NCI-H2081 (cell line): ENCODE measurements at regions not wholly inside any gene's neighbourhood (a gene's known extent, or its start where the extent isn't known, plus 50 kb on each side); places are given as distances from the start of the nearest gene placed in this dataset.
A peak's percentile ranks its signal among the peaks of the same experiment; 100 is the strongest.
"Not testable (repeated sequence)": the region's sequence is repeated elsewhere in the genome, so short reads cannot be mapped to it uniquely, and the experiment has no call there.

ENCODE experiments used
- DNase-seq, 2 experiments: peaks; one replicate each; lab custom pipeline; 2025; lab: John Stamatoyannopoulos, UW

DNA sequence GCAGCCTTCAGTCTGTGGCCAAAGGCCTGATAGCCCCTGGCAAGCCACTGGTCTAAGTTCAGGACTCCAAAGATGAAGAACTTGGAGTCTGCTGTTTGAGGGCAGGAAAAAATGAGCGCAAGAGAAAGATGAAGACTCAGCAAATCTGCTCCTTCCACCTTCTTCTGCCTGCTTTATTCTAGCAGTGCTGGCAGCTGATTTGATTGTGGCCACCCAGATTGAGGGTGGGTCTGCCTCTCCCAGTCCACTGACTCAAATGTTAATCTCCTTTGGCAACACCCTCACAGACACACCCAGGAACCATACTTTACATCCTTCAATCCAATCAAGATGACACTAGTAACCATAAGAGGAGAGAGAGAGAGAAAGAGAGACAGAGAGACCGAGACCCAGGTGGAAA lies 127.6 kb downstream of the UTP18 start:
- no peak for DNase-seq

DNA sequence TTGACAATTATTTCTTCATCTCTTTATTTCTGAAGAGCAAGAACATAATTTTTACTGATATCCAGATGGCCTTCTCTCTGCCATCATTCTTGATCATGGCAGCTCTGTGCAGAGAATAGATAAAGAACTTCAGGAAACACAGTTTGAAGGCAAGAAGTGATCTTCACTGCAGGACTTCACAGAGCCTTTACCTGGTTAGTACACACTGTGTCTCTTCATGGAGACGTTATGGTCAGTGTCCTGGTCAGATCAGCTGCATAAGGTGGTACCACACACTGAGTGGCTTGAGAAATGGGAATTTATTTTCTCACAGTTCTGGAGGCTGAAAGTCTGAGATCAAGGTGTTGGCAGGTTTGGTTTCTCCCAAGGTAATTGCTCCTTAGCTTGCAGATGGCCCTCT lies 129.5 kb downstream of the UTP18 start:
- DNase-seq: no peak

DNA sequence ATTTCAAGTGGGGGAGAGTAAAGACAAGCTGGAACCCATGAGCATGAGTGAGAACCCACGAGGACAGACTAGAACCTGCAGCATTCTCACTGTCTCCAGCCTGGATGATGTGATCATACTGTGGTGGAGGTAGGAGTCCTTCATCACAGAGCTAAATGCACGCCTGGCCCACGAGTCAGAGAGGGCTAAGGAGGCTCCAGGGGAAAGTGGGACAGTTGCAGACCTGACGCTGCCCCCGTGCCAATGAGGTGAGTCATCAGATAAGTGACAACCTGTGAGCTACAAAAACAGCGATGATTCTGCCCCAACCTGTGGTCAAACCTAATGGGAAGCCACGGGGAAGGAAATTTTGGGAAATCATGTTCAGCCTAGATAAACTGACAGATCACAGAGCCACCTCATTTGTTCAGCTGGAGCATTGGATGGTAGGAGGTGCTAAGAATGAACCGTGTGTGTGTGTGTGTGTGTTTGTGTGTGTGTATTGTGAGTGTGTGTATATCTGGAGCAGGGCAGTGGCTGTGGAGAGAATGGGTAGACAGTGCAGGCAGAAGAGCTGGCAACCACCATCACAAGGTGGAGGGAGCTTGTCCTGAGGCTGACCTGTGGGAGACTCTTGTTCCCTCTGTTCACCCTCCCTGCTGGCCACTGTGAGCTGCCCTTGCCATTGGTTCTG lies 131.8 kb downstream of the UTP18 start:
- no peak for DNase-seq

DNA sequence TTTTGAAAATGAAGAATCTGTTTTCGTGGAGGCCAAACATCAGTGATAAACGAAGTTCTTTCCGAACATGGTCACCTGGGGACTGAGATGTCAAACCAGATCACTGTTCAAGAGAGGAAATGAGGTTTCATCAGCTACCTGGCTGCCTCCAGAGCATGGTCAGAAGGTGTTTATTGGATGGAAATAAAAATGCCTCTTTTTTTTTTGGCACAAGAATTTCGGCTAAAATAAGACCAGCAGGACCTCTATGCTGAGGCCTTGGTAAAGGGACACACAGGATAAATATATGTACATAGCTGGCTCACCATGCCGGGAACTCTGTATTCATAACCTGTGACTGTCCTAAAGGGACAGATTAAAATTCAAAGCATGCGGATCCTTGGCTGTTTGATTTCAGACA lies 135.3 kb downstream of the UTP18 start:
- DNase-seq: no peak

DNA sequence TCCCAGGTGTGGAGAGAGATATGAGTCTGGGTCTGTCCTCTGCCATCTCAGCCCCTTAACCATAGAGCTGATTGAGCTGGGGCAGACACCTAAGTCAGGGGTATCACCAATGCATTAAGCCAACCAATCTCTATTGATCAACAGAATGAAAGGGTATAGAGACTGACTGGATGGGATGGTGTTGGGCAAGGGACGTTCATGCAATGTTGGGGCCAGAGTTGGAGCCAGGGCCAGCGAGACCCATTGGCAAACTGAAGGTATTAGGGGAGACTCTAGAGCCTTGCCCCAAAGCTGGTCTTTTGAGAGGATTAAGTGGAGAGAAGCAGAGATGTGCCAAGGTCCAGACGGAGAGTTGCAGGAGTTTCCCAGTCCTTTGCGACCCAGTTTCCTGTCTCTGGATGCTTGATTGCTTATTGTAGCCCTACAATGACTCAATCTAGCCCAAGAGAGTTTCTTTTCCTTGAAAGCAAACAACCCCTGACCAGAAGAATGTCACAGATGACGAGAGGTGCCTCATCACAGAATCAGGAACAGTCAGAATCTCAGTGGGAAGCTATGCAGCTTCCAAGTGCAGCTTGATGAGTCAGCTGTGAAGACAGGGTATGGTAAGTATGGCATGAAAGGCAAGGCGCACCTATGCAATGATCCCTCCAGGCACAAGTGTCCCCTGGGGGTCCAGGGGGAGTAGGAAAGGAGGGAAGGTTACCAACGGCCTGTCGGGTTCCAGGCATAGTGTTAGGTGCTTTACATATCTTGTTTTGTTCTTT lies 137.2 kb downstream of the UTP18 start:
- no peak for DNase-seq

DNA sequence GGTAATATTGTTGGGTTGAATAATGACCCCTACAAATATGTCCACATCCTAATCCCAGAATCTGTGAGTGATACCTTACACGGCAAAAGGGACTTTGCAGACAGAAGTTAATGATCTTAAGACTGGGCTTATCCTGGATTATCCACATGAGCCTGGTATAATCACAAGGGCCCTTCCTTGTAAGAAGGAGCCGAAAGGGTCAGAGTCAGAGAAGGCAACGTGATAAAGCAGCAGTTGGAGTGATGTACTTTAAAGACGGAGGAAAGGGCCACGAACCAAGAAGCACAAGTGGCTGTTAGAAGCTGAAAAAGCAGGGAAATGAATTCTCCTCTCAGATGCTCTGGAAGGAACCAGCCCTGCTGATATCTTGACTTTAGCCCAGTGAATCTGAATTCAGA lies 137.8 kb downstream of the UTP18 start:
- DNase-seq: no peak

DNA sequence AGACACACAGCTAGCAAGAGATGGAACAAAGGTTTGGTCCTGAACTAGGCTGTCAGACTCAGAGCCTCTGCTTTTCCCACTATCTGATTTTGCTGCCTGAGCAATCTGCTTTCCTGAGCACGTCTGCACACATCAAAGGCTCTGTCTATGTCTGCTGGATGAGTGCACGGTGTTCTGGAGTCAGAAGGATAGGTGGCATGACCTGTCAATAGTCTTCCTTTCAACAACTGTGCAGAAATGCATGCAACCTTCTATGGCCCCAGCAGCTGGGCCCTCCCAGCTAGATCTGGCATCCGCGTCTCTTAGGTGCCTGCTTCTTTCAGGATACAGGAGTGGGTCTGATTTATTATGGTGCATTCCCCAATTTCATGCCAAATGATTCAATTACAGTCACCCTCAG lies 138.3 kb downstream of the UTP18 start:
- no peak for DNase-seq

DNA sequence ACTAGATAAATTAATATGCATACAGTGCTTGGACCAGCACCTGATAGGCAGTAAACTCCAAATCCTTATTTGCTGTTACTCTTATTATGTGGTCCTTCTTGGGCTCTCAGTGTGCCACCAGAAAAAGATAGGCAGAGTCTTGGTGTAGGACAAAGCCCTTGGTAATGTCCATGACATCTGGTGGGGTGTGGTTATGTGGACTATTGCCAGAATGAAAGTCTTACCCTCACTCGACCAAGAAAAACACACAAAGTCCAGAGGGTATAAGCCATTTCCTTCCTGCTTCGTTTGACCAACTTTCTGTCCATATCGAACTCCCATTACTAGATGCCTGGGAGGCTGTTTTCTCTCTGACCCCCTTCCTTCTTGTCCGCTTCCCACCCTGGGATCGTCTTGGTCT lies 140.9 kb downstream of the UTP18 start:
- no peak for DNase-seq

DNA sequence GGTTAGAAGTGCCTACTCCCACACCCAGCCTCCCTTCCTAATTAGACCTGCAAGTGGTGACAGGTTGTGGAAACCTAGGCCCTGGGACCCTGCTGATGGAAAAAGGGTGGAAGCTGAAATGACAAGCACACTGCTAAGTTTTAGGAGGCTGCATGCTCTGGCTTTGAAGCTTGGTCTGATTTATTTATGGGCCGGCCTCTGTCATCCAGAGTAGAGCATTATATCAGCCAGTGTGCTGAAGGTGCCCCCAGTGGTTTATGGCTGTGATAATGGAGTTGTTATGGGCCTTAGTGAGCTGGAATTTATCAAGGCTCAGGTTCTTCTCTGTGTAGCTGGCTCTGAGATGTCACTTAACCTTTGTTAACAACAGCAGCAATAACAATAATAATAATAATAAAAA lies 142.6 kb downstream of the UTP18 start:
- no peak for DNase-seq

DNA sequence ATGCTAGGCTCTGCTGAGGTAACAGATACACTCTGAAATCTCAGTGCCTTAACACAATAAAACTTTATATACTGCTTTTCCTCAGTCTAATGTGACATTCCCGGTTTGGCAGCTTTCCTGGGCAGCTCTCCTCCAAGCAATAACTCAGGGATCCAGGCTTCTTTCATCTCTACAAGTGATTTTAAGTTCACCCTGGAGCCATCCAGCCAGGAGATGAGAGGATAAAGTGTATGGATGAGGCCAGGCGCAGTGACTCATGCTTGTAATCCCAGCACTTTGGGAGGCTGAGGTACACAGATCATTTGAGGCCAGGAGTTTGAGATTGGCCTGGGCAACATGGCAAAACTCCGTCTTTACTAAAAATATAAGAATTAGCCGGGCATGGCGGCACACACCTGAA lies 147.2 kb downstream of the UTP18 start:
- no peak for DNase-seq

DNA sequence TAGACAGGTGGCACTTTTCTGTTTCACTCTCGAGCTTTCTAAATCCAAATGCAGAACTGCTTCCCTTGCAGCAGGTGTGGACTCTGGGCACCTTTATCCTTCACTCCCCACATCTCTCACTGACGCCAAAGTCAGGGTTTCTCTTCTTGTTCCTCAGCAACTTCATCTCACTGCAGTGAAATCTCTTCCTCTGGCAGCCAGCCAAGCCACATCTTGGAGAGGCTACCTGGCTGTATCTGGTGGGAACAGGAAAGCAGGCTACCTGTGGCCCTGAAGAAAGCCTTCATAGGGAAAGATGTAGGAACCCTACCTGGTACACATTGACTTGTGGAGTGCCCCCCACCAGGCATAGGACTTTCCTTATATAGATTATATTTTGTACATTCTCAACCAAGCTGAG lies 159.1 kb downstream of the UTP18 start:
- DNase-seq: no peak

DNA sequence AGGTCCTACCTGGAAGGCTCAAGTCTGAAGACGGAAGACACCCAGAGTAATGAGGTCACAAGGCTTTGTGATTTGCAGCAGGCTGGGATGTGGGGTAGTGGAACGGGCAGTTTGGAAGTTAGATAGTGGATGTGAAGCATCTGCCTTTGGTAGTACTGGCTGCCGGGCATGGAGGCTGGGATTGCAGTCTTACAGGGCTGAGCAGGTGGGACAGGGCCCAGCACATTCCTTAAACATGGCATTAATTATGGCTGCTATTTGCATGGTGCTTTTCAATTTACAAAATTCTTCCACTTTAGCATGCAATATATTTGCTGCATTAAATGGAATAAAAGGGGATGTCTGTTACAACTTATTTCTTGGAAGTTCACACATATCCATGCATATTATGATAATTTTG lies 161.2 kb downstream of the UTP18 start:
- DNase-seq: no peak

DNA sequence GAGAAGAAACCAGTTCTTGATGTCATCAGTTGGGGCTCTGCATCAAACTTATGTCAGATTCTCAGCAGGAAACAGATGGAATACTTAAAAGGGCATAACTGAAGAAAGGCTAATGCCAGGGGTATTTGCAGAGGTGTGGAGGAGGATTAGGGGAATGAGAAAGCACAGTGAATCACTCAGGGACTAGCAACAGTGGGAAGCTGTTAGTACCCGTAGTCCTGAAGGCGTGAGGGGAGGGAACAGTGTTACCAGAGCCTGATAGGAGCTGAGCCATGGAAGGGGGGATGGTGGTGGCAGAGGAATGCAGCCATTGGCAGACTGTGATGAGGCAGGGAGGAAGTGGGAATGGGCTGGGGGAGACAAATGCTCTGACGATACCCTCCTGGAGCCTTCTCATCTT lies 162.3 kb downstream of the UTP18 start:
- no peak for DNase-seq

DNA sequence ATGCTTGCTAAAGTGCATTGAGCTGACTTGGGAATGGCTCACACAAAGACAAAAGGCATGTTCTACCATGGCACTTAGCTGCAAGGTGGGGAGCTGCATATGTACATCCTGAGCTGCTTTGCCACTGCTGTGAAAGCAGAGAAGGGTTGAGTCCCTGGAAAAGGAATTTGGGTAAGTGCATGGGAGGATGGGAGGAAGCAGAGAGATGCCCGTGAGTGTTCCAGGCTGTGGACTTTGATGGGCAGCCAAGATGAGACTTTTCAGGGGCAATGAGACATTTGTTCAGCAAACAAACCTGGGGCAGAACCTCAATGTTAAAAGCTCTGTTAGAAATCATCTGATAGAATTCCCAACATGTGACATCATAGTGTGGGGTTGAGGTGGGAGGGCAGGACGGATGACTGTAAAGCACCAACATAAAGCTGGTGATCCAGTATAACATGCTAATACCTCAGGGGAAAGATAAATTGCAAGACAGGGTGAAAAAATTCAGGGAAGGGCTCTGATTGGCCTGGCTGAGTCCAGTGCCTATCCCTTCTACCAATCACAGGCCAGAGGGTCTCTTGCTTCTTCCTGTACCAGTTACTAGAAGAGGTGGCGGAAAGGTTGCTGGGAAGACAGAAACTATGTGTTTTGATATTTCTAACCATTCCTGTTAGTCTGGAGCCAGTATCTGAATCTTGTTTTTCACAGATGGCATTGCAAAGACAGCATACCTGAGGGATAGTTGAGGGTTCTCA lies 163.2 kb downstream of the UTP18 start:
- DNase-seq: no peak

DNA sequence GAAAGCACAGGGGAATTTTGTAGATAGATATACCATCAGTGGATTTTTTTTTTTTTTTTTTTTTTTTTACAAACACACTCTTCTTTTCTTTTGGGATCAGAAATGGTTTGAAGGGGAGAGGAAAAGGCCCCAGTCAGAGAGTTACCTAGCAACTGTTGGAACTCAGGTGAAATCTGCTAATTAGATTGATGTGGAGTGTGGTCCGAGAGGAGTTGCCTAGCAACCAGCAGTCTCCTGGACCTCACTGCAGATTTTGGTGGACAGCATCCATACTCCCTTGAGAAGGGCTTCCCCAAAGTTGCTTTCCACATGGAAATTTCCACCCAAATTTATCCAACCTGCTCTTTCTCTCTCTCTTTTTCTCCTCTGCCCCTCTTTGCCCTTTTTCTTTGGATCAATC lies 165.4 kb downstream of the UTP18 start:
- DNase-seq: no peak

DNA sequence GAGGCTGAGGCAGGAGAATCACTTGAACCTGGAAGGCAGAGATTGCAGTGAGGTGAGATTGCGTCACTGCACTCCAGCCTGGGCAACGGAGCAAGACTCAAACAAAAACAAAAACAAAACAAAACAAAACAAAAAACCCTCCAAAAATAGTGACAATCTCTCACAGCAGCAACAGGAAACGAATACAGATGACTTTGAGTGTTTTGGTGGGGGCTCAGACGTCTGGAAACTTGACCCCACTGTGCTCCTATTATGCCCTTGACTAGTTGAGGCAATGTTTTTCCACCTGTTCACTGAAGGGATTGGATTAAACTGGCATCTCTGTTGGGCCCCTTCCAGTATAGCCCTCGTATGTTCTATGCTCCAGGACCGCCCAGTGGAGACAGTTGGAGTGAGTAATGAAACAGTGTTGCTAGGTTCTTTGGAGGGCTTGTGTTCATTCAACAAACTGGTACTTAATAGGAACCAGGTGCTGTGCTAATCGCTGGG lies 167.0 kb downstream of the UTP18 start:
- DNase-seq: peak; percentile 40 to 67

DNA sequence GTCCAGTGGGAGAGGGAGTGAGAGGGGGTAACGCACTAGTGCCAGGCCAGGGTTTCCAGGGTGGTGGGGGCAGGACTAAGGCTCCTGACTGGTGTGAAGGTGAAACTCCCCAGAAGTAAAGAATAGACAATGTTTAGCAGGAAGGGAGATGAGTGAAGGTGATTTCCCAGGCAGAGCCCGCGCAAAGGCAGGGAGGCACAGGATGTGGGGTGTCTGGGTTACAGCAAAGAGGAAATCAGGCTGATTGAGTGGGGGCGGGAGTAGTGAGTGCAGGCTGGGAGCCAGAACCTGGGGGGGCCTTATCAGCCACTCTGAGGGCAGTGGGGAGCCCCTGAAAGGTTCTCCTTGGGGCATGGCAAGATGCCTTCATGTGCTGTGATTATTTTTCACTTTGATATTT lies 167.5 kb downstream of the UTP18 start:
- DNase-seq: peak in 1 of 2 experiments; percentile 57

DNA sequence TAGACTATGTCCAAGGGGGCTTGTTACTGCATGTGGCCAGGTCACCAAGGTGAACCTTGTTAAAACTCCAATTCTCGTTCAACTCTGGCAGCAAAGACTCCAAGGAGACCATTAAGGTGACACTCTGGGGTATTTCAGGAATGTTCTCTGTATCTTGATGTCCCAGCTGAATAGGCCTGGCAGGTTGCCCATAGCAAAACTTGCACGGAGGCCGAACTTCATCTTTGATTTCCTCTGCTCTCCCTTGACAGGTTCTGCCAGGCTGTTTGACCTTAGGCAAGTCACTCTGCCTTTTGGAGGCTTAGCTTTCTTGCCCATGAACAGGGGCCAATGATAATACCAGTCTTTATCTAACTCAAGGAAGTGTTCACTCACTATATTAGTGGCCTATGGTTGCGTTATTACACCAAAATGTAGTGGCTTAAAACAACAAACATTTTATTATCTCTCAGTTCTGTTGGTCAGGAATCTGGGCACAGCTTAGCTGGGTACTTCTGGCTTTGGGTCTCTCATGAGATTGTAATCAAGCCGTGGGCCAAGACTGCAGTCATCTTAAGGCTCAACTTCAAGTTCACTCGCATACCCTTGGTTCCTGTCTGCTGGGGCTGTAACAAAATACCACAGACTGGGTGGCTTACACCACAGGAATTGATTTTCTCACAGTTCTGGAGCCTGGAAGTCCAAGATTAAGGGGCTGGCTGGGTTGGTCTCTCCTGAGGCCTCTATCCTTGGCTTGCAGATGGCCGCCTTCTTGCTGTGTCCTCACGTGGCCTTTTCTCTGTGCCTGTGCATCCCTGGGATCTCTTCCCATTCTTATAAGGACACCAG lies 168.5 kb downstream of the UTP18 start:
- DNase-seq: no peak

DNA sequence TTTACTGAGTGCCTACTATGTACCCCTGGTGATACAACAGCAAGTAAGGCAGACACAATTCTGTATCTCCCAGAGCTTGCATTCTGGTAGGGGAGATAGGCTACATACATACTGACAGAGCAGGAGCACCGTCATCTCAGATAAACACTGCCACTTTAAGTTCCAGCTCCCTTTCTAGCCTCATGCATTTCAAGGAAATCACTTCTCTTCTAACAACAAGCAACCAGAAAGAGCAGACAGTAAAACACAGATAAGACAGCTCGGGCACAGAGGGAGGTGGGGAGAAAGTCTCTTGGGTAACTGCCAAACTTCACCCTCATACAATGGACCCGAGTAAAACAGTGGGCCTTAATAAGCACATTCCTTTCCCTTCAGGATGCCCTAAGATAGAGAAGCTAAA lies 169.6 kb downstream of the UTP18 start:
- not testable (repeated sequence) for DNase-seq

DNA sequence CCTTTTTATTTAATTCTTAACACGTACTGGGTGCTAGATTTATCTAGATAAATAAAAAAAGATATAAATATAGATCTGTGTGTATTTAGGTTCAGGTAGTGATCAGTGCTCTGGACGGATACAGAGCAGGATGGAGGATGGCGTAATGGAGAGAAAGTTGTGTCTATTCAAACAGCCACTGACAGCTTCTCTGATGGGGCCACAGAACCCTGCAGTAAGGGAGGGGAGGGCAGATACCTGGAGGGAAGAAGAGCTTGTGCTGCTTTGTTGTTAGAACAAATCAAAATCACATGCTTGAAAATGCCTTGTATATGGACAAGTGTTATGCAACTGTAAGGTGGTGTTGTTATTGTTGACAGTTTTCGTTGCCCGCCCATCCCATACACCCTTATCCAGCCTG lies 170.2 kb downstream of the UTP18 start:
- DNase-seq: no peak

DNA sequence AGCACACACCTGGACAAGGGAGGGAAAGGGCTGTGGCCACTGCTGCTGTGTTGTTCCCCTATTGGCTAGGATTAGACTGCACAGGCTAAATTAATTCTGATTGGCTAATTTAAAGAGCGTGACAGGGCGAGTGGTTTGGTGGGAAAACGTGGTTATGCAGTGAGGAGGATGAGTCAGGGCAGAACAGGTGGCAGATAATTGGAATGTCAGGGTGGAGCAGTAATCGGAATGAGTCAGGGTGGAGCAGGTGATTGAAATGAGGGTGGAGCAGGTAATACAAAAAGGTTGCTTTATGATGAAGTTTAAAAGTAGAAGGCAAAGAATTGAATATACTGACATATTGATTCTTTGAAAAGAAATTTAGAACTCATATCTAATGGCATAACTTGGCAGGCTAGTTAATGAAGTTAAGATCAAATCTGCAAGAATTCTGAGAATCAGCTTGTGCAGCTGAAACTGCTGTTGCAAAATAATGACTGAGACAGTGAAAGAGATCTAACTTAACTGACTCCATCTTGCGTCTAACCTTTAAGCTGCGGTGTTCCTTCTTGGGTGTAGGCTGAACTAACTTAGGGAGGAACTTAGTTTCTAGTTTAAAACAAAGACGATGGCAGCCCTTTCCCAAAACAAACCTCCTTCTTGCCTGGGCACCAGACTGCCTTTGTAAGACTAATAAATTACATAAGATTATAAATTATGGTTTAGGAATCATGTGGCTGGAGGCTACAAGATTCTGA lies 174.3 kb downstream of the UTP18 start:
- DNase-seq: no peak
